ENCODE measurements at regions not wholly inside any gene's neighbourhood (a gene's known extent, or its start where the extent isn't known, plus 50 kb on each side); places are given as distances from the start of the nearest gene placed in this dataset.
"Not testable (repeated sequence)": the region's sequence is repeated elsewhere in the genome, so short reads cannot be mapped to it uniquely, and the experiment has no call there.

GRCh38 chrX:40949071-40949470 lies 136.2 kb upstream of the USP9X start:
- H3K4me3 ChIP-seq (ENCODE audit: low read depth, low read length), result no peak overlapping the region
- TF ChIP-seq CTCF (IDR thresholded peaks at IDR 0.05), result no peak

GRCh38 chrX:40950546-40950945 lies 134.7 kb upstream of the USP9X start:
- Histone ChIP-seq H3K36me3 (ENCODE audit: control insufficient read depth, insufficient read depth, low read length) (no peaks in the 10 kb centered on the region), H3K9me3 (ENCODE audit: control insufficient read depth, low read length) (no peaks in the 10 kb centered on the region), H3K4me1 (no peaks in the 10 kb centered on the region), H3K27me3 (ENCODE audit: control insufficient read depth, insufficient read depth, low read length) (no peaks in the 10 kb centered on the region), H3K4me2 (ENCODE audit: low read length) (no peak overlapping the region), H3K79me2 (no peaks in the 10 kb centered on the region), H3K27ac (no peak overlapping the region), H2AFZ (no peak overlapping the region), H3K4me3 (ENCODE audit: low read depth, low read length) (no peak overlapping the region), H3K9ac (no peak overlapping the region)
- TF ChIP-seq CTCF (IDR thresholded peaks at IDR 0.05), result no peak

More at GRCh38 chrX:40949071-40949470, 136.2 kb upstream of the USP9X start:
- no peak overlapping the region for H2AFZ ChIP-seq
- no peak overlapping the region for H3K4me2 ChIP-seq (ENCODE audit: low read length)
- no peaks in the 10 kb centered on the region for H3K36me3 ChIP-seq (ENCODE audit: control insufficient read depth, insufficient read depth, low read length)
- no peak overlapping the region for H3K9ac ChIP-seq
- H3K9me3 ChIP-seq (ENCODE audit: control insufficient read depth, low read length), result no peaks in the 10 kb centered on the region
- H3K4me1 ChIP-seq, result no peaks in the 10 kb centered on the region
- H3K27ac ChIP-seq, result no peak overlapping the region
- H3K79me2 ChIP-seq, result no peaks in the 10 kb centered on the region
- H3K27me3 ChIP-seq (ENCODE audit: control insufficient read depth, insufficient read depth, low read length), result no peaks in the 10 kb centered on the region

- not testable (repeated sequence) for H3K36me3 ChIP-seq (ENCODE audit: control insufficient read depth, insufficient read depth, low read length); H3K27me3 ChIP-seq (ENCODE audit: control insufficient read depth, insufficient read depth, low read length); H3K4me3 ChIP-seq (ENCODE audit: low read depth, low read length); H3K4me1 ChIP-seq; H2AFZ ChIP-seq; H3K9me3 ChIP-seq (ENCODE audit: control insufficient read depth, low read length); H3K9ac ChIP-seq; H3K79me2 ChIP-seq; H3K4me2 ChIP-seq (ENCODE audit: low read length); H3K27ac ChIP-seq
Measured at GRCh38 chrX:40951407-40951806, 133.8 kb upstream of the USP9X start.

- Histone ChIP-seq H3K4me1 (no peaks in the 10 kb centered on the region), H3K9me3 (ENCODE audit: control insufficient read depth, low read length) (no peaks in the 10 kb centered on the region), H3K27me3 (ENCODE audit: control insufficient read depth, insufficient read depth, low read length) (no peaks in the 10 kb centered on the region), H3K79me2 (no peaks in the 10 kb centered on the region), H3K4me3 (ENCODE audit: low read depth, low read length) (peak overlapping the region; percentile 22), H3K27ac (no peak overlapping the region), H3K9ac (no peak overlapping the region), H2AFZ (no peak overlapping the region), H3K36me3 (ENCODE audit: control insufficient read depth, insufficient read depth, low read length) (no peaks in the 10 kb centered on the region), H3K4me2 (ENCODE audit: low read length) (peak overlapping the region; percentile 44)
- no peak for TF ChIP-seq CTCF (IDR thresholded peaks at IDR 0.05)
Measured at GRCh38 chrX:40952855-40953254, 132.4 kb upstream of the USP9X start.

- TF ChIP-seq CTCF (IDR thresholded peaks at IDR 0.05), result no peak
- Histone ChIP-seq H3K36me3 (ENCODE audit: control insufficient read depth, insufficient read depth, low read length) (no peaks in the 10 kb centered on the region), H3K4me2 (ENCODE audit: low read length) (no peak overlapping the region), H3K27ac (no peak overlapping the region), H2AFZ (no peak overlapping the region), H3K27me3 (ENCODE audit: control insufficient read depth, insufficient read depth, low read length) (no peaks in the 10 kb centered on the region), H3K9me3 (ENCODE audit: control insufficient read depth, low read length) (no peaks in the 10 kb centered on the region), H3K79me2 (no peaks in the 10 kb centered on the region), H3K4me1 (no peaks in the 10 kb centered on the region), H3K4me3 (ENCODE audit: low read depth, low read length) (no peak overlapping the region), H3K9ac (no peak overlapping the region)
Measured at GRCh38 chrX:40953369-40953768, 131.9 kb upstream of the USP9X start.

Measured in parathyroid adenoma (tissue), 2 donors.